Stimulated activated CD8-positive, alpha-beta memory T cell treated with anti-CD3 and anti-CD28 coated beads, Interleukin-7, amount 100 ng/mL, for 24 hours (primary cell): ENCODE measurements at regions not wholly inside any gene's neighbourhood (a gene's known extent, or its start where the extent isn't known, plus 50 kb on each side); places are given as distances from the start of the nearest gene placed in this dataset.

Source experiments
- DNase-seq: peaks from one replicate; pipeline ENCODE4 v3.0.0-alpha.2; 2020; ENCODE audit warnings: low read depth

GRCh38 chr1:29485096-29485925, 249.0 kb downstream of the PTPRU start:
- DNase-seq = no peak

GRCh38 chr1:29482991-29483390, 246.7 kb downstream of the PTPRU start:
- no peak for DNase-seq

DNA sequence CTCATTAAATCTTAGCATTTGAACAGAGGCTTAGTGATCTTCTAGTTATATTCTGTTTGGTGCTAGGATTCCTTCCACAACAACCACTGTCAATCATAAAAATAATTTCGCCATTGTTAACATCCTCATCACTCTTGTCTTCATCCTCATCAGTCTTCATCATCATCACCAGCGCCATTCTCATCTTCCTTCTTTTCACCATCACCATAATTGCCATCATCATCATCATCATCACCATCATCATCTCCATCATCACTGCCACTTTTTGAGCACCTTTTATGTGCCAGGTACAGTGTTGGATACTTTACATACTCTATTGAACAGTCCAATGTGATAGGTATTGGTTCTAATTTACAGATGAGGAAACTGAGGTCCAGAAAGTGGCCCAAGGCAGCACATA, 245.7 kb downstream of the PTPRU start:
- DNase-seq = no peak

GRCh38 chr1:29481031-29481430, 244.7 kb downstream of the PTPRU start:
- no peak for DNase-seq

- DNase-seq = no peak
Observed at GRCh38 chr1:29478879-29479278, 242.6 kb downstream of the PTPRU start.

- no peak for DNase-seq
Observed at GRCh38 chr1:29478151-29478791, 241.9 kb downstream of the PTPRU start.

DNA sequence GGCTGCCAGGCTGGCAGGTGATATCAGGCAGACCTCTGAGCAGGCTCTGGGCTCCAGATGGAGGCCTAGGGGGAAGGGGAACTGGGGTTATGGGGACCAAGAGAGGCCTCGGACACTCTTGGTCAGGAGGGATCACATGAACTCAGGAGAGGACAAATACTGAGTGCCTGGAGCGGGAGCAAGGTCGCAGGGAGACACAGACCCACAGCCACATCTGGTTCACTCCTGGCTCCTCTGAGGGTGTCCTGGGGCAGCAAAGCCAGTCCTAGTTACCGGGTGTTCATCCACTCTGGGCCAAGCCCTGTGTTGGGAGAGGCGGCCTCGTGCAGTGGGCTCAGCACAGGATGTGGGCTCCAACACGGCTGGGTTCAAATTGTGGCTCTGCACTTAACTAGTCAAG, 239.0 kb downstream of the PTPRU start:
- no peak for DNase-seq

DNA sequence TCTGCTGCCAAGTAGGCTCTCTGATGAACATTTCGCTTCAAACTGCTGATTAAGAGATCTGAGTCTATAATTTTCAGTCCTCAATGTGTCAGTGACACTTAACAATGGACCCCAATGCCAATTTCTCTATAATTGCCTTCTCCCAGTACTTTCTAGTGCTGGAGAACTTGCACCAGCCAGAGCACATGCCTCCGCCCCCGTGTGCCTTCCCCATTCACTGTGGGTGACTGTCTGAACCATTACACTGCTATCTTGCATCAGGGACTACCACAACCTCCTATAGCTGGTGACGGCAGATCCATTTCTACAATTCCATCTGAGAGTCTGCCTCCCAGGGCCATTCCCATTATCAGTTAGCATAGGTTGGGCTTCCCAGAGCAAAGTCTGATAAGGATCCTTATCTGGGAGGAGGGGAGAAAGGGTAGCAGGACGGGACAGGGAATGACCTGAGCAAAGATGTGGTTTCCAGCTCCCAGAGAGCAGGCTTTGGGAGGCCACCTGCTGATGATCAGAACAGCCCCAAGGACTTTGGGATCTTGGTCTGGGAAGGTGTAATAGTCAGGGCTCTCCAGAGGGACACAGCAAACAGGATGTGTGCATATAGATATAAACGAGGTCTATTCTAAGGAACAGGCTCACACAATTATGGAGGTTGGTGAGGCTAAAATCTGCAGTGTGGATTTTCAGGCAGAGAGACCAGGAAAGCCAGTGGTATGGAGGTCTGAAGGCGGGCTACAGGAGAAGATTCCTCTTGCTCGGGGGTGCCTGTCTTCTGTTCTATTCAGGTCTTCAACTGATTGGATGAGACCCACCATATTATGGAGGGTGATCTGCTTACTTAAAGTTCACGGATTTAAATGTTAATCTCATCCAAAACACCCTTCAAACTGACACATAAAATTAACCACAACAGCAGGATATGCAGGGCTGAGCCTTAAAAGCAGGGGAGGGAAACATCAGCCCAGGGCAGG, 238.2 kb downstream of the PTPRU start:
- DNase-seq = no peak

DNA sequence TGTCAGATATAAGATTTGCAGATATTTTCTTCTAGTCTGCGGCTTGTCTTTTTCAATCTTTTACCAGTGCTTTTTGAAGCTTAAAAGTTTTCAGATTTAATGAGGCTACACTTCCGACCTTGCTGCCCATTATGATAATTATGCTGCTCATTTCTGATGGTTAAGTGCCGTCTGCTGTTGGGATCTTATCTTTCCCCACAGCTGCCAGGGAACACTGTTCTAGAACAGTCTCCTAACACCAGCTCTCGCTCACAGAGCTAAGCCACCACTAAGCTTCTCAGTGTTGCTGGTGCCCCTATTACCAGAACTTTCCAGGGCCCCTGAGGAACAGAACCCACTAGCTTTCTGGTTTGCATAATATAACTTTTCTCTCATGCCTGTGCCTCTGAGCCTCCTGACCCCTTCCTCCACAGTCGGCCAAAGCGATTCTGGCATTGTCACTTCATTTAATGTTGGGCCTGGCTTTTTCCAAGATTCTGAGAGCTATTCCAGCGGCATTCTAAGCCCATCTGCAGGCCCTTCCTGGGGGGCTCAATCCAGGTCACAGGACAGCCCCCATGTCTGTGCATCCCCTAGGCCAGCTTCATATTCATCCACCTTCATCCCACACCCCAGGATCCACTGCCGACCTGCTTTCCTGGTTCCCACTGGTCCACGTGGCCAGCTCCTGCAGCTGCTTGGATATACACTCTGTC, 237.0 kb downstream of the PTPRU start:
- no peak for DNase-seq

GRCh38 chr1:29471487-29472313, 235.4 kb downstream of the PTPRU start:
- DNase-seq = no peak

DNA sequence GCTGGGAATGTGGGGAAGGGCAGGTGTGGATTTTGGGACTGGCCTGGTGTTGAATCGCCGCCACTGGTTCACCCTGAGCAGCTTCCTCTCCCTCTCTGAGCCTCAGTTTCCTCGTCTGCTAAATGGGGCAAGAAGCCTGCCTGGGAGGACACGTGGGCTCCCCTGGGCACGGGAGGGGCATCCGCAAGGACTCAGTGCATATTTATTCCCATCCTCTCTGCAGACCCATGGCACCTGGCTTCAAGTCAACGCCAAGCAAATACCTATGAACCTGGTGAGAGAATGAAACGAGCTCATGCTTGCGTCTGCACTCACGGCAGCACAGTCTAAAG, 234.4 kb downstream of the PTPRU start:
- DNase-seq = no peak

GRCh38 chr1:29470087-29470787, 233.9 kb downstream of the PTPRU start:
- DNase-seq = no peak

GRCh38 chr1:29469457-29469856, 233.1 kb downstream of the PTPRU start:
- no peak for DNase-seq

GRCh38 chr1:29467989-29468900, 231.9 kb downstream of the PTPRU start:
- no peak for DNase-seq

DNA sequence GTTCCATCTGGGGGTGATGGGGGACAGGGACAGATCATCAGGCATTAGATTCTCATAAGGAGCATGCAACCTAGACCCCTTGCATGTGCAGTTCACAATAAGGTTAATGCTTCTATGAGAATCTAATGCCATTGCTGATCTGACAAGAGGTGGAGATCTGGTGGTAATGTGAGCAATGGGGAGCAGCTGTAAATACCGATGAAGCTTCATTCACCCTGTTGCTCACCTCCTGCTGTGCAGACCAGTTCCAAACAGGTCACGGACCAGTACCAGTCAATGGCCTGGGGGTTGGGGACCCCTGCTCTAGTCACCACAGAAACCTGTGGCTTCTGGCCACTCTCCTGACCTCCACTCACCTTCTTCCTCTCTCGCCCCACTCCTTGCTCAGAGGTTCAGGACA, 229.9 kb downstream of the PTPRU start:
- no peak for DNase-seq

DNA sequence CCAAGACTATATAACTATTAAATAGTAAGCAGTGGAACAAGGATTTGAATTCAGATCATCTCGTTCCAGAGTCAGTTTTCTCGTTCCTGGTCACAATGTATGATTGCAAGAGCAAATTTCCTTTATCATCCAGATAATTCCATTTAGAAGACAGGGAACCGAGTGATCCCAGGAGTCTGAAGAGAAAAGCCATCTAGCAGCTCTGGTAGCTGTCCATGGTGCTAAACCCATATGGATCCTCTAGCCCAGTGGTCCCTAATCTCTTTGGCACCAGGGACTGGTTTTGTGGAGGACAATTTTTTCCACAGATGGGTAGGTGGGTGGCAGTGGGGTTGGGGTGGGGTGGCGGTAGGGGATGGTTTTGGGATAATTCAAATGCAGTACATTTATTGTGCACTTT, 229.4 kb downstream of the PTPRU start:
- DNase-seq = no peak

DNA sequence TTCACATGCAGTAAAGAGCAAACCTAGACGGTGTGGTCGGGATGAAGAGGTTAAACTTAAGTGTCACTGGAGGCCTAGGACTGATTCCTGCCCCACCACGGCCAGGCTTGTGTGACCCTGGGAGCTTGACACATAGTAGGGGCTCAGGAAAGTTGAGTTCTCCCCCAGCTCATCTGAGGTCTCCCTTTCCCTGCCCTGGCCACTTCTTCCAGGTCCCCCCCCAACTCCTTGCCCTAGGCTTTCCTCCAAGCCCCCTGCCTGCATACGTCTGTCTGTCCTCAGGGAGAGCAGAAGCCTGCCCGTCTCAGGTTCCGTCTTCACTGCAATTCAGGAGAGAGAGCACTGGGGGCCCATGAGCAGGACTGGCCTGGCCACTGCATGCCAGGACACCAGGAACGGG, 225.8 kb downstream of the PTPRU start:
- DNase-seq = no peak

- no peak for DNase-seq
Observed at GRCh38 chr1:29461115-29461739, 224.9 kb downstream of the PTPRU start.

GRCh38 chr1:29460694-29461093, 224.4 kb downstream of the PTPRU start:
- no peak for DNase-seq
